ENCODE measurements at regions not wholly inside any gene's neighbourhood (a gene's known extent, or its start where the extent isn't known, plus 50 kb on each side); places are given as distances from the start of the nearest gene placed in this dataset.
A peak's percentile ranks its signal among the peaks of the same experiment; 100 is the strongest.

DNA sequence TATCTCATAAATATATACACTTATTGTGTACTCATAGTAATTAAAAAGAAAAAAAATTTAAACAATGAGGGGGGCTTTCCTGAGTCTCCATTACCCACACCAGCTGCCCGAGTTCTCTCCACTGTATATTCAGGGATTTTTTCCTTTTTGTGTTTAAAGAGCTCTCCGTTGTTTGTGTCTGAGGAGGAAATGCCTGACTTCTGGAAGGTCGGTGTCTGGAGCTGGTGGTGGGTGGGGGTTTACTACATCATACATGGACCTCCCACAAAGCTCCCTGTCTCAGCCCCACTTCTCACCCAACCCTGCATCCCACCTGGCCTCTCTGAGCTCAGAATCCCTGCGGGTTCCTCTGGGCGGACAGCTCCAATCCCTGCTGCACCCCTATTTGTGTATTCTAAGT is 64.1 kb upstream of the ETV3 start:
- H3K27ac ChIP-seq (ENCODE audit: low read depth in 1 of 2, low read length in 1 of 2): no peak overlapping the region

GRCh38 chr1:157201767-157202166 is 63.6 kb upstream of the ETV3 start:
- Histone ChIP-seq H3K9me3 (ENCODE audit: control insufficient read depth in 4 of 4, insufficient read depth in 3 of 4, low read length in 3 of 4) (no peaks in the 10 kb centered on the region), H3K9ac (ENCODE audit: insufficient read depth in 1 of 2, low read length in 2 of 2) (no peak overlapping the region), H3K4me3 (no peak overlapping the region), H3K4me1 (ENCODE audit: control insufficient read depth in 5 of 5, insufficient read depth in 5 of 5, low read length in 5 of 5) (peaks cover 0 to 5% (median 0%) of the 10 kb centered on the region in 5 donors), H3K27ac (ENCODE audit: low read depth in 1 of 2, low read length in 1 of 2) (no peak overlapping the region), H3K27me3 (ENCODE audit: control insufficient read depth in 3 of 3, insufficient read depth in 3 of 3, low read length in 2 of 3) (peaks cover 0 to under 1% (median 0%) of the 10 kb centered on the region in 3 donors), H3K36me3 (ENCODE audit: control insufficient read depth in 4 of 4, insufficient read depth in 4 of 4, low read length in 4 of 4) (no peaks in the 10 kb centered on the region)
- 67 to 77% methylated on average over 4 of the region's 4 CpGs for WGBS, 2 donors
- TF ChIP-seq CTCF (IDR thresholded peaks at IDR 0.05; ENCODE audit: control extremely low read depth, extremely low read depth): no peak
- DNase-seq: peak in 2 of 3 donors; percentile 11 to 47
- no peak for ATAC-seq (ENCODE audit: insufficient read depth, low FRiP score)

More for the DNA sequence above, 64.1 kb upstream of the ETV3 start:
- H3K36me3 ChIP-seq (ENCODE audit: control insufficient read depth in 4 of 4, insufficient read depth in 4 of 4, low read length in 4 of 4): no peaks in the 10 kb centered on the region
- ATAC-seq (ENCODE audit: insufficient read depth, low FRiP score) (no peak), DNase-seq (no peak)
- peaks cover 0 to 2% (median 0%) of the 10 kb centered on the region in 4 donors for H3K9me3 ChIP-seq (ENCODE audit: control insufficient read depth in 4 of 4, insufficient read depth in 3 of 4, low read length in 3 of 4)
- 59 to 74% methylated on average over 5 of the region's 5 CpGs for WGBS, 2 donors
- no peak overlapping the region for H3K9ac ChIP-seq (ENCODE audit: insufficient read depth in 1 of 2, low read length in 2 of 2)
- peaks cover 0 to 5% (median 0%) of the 10 kb centered on the region in 5 donors for H3K4me1 ChIP-seq (ENCODE audit: control insufficient read depth in 5 of 5, insufficient read depth in 5 of 5, low read length in 5 of 5)
- H3K4me3 ChIP-seq: no peak overlapping the region
- no peaks in the 10 kb centered on the region for H3K27me3 ChIP-seq (ENCODE audit: control insufficient read depth in 3 of 3, insufficient read depth in 3 of 3, low read length in 2 of 3)
- no peak for TF ChIP-seq CTCF (IDR thresholded peaks at IDR 0.05; ENCODE audit: control extremely low read depth, extremely low read depth)

GRCh38 chr1:157200451-157200850 is 62.3 kb upstream of the ETV3 start:
- no peak for TF ChIP-seq CTCF (IDR thresholded peaks at IDR 0.05; ENCODE audit: control extremely low read depth, extremely low read depth)
- Histone ChIP-seq H3K9me3 (ENCODE audit: control insufficient read depth in 4 of 4, insufficient read depth in 3 of 4, low read length in 3 of 4) (no peaks in the 10 kb centered on the region), H3K27me3 (ENCODE audit: control insufficient read depth in 3 of 3, insufficient read depth in 3 of 3, low read length in 2 of 3) (peaks cover 0 to 10% (median 5%) of the 10 kb centered on the region in 3 donors), H3K36me3 (ENCODE audit: control insufficient read depth in 4 of 4, insufficient read depth in 4 of 4, low read length in 4 of 4) (no peaks in the 10 kb centered on the region), H3K4me3 (no peak overlapping the region), H3K4me1 (ENCODE audit: control insufficient read depth in 5 of 5, insufficient read depth in 5 of 5, low read length in 5 of 5) (peaks cover 0 to 5% (median 0%) of the 10 kb centered on the region in 5 donors), H3K27ac (ENCODE audit: low read depth in 1 of 2, low read length in 1 of 2) (peak overlapping the region in 1 of 2 donors; percentile 14), H3K9ac (ENCODE audit: insufficient read depth in 1 of 2, low read length in 2 of 2) (no peak overlapping the region)
- ATAC-seq (ENCODE audit: insufficient read depth, low FRiP score) (no peak), DNase-seq (no peak)
- 67 to 85% methylated on average over 8 of the region's 8 CpGs for WGBS, 2 donors

DNA sequence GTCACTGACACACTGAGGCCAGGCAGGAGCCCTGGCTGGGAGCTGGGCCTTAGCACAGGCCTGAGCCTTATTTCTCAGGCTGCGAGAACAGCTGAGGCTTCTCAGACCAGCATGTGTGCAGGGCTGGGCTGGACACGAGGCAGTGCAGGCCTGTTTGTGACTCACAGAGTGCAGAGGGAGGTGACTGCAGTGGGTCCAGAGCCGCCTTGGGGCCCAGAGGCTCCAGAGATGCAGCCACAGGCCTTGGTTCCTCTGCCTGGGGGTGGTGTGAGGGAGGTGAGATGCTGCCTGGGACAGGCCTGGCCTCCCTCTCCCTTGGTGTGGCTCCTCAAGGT is 61.2 kb upstream of the ETV3 start:
- no peak for TF ChIP-seq CTCF (IDR thresholded peaks at IDR 0.05; ENCODE audit: control extremely low read depth, extremely low read depth)
- peak overlapping the region in 1 of 2 donors; percentile 73 for H3K27ac ChIP-seq (ENCODE audit: low read depth in 1 of 2, low read length in 1 of 2)
- 75 to 85% methylated on average over 3 of the region's 3 CpGs for WGBS, 2 donors
- H3K4me1 ChIP-seq (ENCODE audit: control insufficient read depth in 5 of 5, insufficient read depth in 5 of 5, low read length in 5 of 5): peaks cover 0 to 5% (median 0%) of the 10 kb centered on the region in 5 donors
- no peak overlapping the region for H3K9ac ChIP-seq (ENCODE audit: insufficient read depth in 1 of 2, low read length in 2 of 2)
- H3K27me3 ChIP-seq (ENCODE audit: control insufficient read depth in 3 of 3, insufficient read depth in 3 of 3, low read length in 2 of 3): peaks cover 0 to 17% (median 5%) of the 10 kb centered on the region in 3 donors
- DNase-seq (no peak), ATAC-seq (ENCODE audit: insufficient read depth, low FRiP score) (no peak)
- H3K9me3 ChIP-seq (ENCODE audit: control insufficient read depth in 4 of 4, insufficient read depth in 3 of 4, low read length in 3 of 4): no peaks in the 10 kb centered on the region
- H3K36me3 ChIP-seq (ENCODE audit: control insufficient read depth in 4 of 4, insufficient read depth in 4 of 4, low read length in 4 of 4): no peaks in the 10 kb centered on the region
- no peak overlapping the region for H3K4me3 ChIP-seq

Measured in lung (tissue), 11 donors.